DND-41 (cell line): ENCODE measurements at regions not wholly inside any gene's neighbourhood (a gene's known extent, or its start where the extent isn't known, plus 50 kb on each side); places are given as distances from the start of the nearest gene placed in this dataset.

Experiments used
- ATAC-seq: fragments of 200-7000 bp; cut with Tn5 transposase; 3 replicates; pipeline ENCODE4 v1.9.1; 2021; ENCODE audit warnings: low read depth; ENCODE audit not compliant: insufficient read depth
- DNase-seq: peaks from one replicate; pipeline ENCODE4 v3.0.0-alpha.2; 2020
- H2AFZ ChIP-seq: 2 replicates; pipeline ENCODE4 v1.6.0; 2012; ENCODE audit warnings: low read depth, low read length
- H3K27ac ChIP-seq: 2 replicates; pipeline ENCODE4 v1.5.1; 2012; ENCODE audit warnings: low read length, inconsistent platforms
- H3K27me3 ChIP-seq: fragments of 200-600 bp; sonication (generic); 2 replicates; pipeline ENCODE4 v1.6.0; 2012; ENCODE audit warnings: low read length, mild to moderate bottlenecking, inconsistent platforms; ENCODE audit not compliant: insufficient read depth, poor library complexity
- H3K36me3 ChIP-seq: 2 replicates; pipeline ENCODE4 v1.5.1; 2012; ENCODE audit warnings: low read length, inconsistent platforms; ENCODE audit not compliant: insufficient read depth
- H3K4me1 ChIP-seq: 2 replicates; pipeline ENCODE4 v1.5.1; 2012; ENCODE audit warnings: mild to moderate bottlenecking, low read length; ENCODE audit not compliant: insufficient read depth
- H3K4me2 ChIP-seq: 2 replicates; pipeline ENCODE4 v1.6.0; 2012; ENCODE audit warnings: mild to moderate bottlenecking, moderate library complexity, low read length, inconsistent platforms; ENCODE audit not compliant: insufficient read depth
- H3K4me3 ChIP-seq, 2 experiments: fragments of 200-600 bp in 1 of 2; shearing (Covaris generic) in 1 of 2; 2 replicates each; pipeline ENCODE4 v1.5.1; 2012 to 2016; ENCODE audit warnings: inconsistent platforms in 2 of 2, low read length in 2 of 2, mild to moderate bottlenecking in 2 of 2, low read depth in 1 of 2, moderate library complexity in 1 of 2
- H3K79me2 ChIP-seq: 2 replicates; pipeline ENCODE4 v1.6.0; 2012; ENCODE audit warnings: low read length, inconsistent platforms; ENCODE audit not compliant: insufficient read depth
- H3K9ac ChIP-seq: 2 replicates; pipeline ENCODE4 v1.6.0; 2012; ENCODE audit warnings: low read depth, mild to moderate bottlenecking, inconsistent platforms, low read length, moderate library complexity
- H3K9me3 ChIP-seq: 2 replicates; pipeline ENCODE4 v1.5.1; 2012; ENCODE audit warnings: low read length, moderate library complexity, mild to moderate bottlenecking, inconsistent platforms; ENCODE audit not compliant: insufficient read depth, severe bottlenecking
- H4K20me1 ChIP-seq: 2 replicates; pipeline ENCODE4 v1.6.0; 2012; ENCODE audit warnings: low read length; ENCODE audit not compliant: insufficient read depth
- CTCF ChIP-seq: IDR thresholded peaks from 2 replicates; pipeline ENCODE4 v1.5.1; 2012; ENCODE audit warnings: borderline replicate concordance, low read length, moderate library complexity, mild to moderate bottlenecking; ENCODE audit not compliant: poor library complexity, severe bottlenecking; ENCODE audit errors: extremely low read depth
- EZH2 ChIP-seq: IDR thresholded peaks from 3 replicates; pipeline ENCODE4 v1.6.1; 2012; ENCODE audit warnings: borderline replicate concordance, low read depth, mild to moderate bottlenecking, moderate library complexity, low read length, inconsistent platforms; ENCODE audit not compliant: severe bottlenecking

- Histone ChIP-seq H3K27ac (no peak overlapping the region), H3K36me3 (no peaks in the 10 kb centered on the region), H3K9ac (no peak overlapping the region), H3K4me3 (no peak overlapping the region), H3K27me3 (no peaks in the 10 kb centered on the region), H3K9me3 (no peaks in the 10 kb centered on the region), H4K20me1 (no peaks in the 10 kb centered on the region), H2AFZ (no peak overlapping the region), H3K4me2 (no peak overlapping the region), H3K79me2 (no peaks in the 10 kb centered on the region), H3K4me1 (no peaks in the 10 kb centered on the region)
- ATAC-seq (no peak), DNase-seq (no peak)
- TF ChIP-seq EZH2: no peak
- TF ChIP-seq CTCF: no peak
Measured at GRCh38 chr4:171118091-171118490, 695.1 kb upstream of the GALNTL6 start.

- H3K9ac ChIP-seq: no peak overlapping the region
- TF ChIP-seq CTCF (no peak), EZH2 (no peak)
- ATAC-seq (no peak), DNase-seq (no peak)
- no peaks in the 10 kb centered on the region for H3K27me3 ChIP-seq
- no peaks in the 10 kb centered on the region for H3K9me3 ChIP-seq
- H3K79me2 ChIP-seq: no peaks in the 10 kb centered on the region
- H3K27ac ChIP-seq: no peak overlapping the region
- no peaks in the 10 kb centered on the region for H4K20me1 ChIP-seq
- no peaks in the 10 kb centered on the region for H3K4me1 ChIP-seq
- no peak overlapping the region for H2AFZ ChIP-seq
- H3K4me2 ChIP-seq: no peak overlapping the region
- no peaks in the 10 kb centered on the region for H3K36me3 ChIP-seq
- H3K4me3 ChIP-seq: no peak overlapping the region
Measured at GRCh38 chr4:171117457-171117856, 695.7 kb upstream of the GALNTL6 start.

- H3K4me1 ChIP-seq: no peaks in the 10 kb centered on the region
- TF ChIP-seq EZH2: no peak
- TF ChIP-seq CTCF: no peak
- no peaks in the 10 kb centered on the region for H3K9me3 ChIP-seq
- no peak for ATAC-seq
- H3K4me2 ChIP-seq: no peak overlapping the region
- no peaks in the 10 kb centered on the region for H3K27me3 ChIP-seq
- no peak overlapping the region for H3K4me3 ChIP-seq
- H2AFZ ChIP-seq: no peak overlapping the region
- H4K20me1 ChIP-seq: no peaks in the 10 kb centered on the region
- no peaks in the 10 kb centered on the region for H3K79me2 ChIP-seq
- DNase-seq: no peak
- H3K27ac ChIP-seq: no peak overlapping the region
- no peaks in the 10 kb centered on the region for H3K36me3 ChIP-seq
- no peak overlapping the region for H3K9ac ChIP-seq
Measured at GRCh38 chr4:171101845-171102244, 711.4 kb upstream of the GALNTL6 start.

- DNase-seq (no peak), ATAC-seq (no peak)
- no peaks in the 10 kb centered on the region for H3K9me3 ChIP-seq
- no peaks in the 10 kb centered on the region for H4K20me1 ChIP-seq
- no peaks in the 10 kb centered on the region for H3K27me3 ChIP-seq
- no peak overlapping the region for H3K27ac ChIP-seq
- no peak overlapping the region for H2AFZ ChIP-seq
- TF ChIP-seq CTCF (no peak), EZH2 (no peak)
- no peaks in the 10 kb centered on the region for H3K79me2 ChIP-seq
- no peaks in the 10 kb centered on the region for H3K36me3 ChIP-seq
- H3K4me1 ChIP-seq: no peaks in the 10 kb centered on the region
- H3K4me2 ChIP-seq: no peak overlapping the region
- H3K4me3 ChIP-seq: no peak overlapping the region
- no peak overlapping the region for H3K9ac ChIP-seq
Measured at GRCh38 chr4:171087089-171087488, 726.1 kb upstream of the GALNTL6 start.
